Right lobe of liver (tissue), 4 donors: ENCODE measurements at regions not wholly inside any gene's neighbourhood (a gene's known extent, or its start where the extent isn't known, plus 50 kb on each side); places are given as distances from the start of the nearest gene placed in this dataset.

ENCODE experiments used
- CTCF ChIP-seq, 4 donors: fragments of 200-600 bp in 3 of 4; fragments of 450-650 bp in 1 of 4; IDR thresholded peaks; one replicate each; pipeline versions ENCODE4 v1.5.1 to v1.8.0; 2016 to 2022; ENCODE audit warnings: antibody characterized with exemption in 4 of 4, mild to moderate bottlenecking in 2 of 4
- POLR2A ChIP-seq: fragments of 450-650 bp; IDR thresholded peaks from one replicate; pipeline ENCODE4 v1.6.1; 2017; ENCODE audit warnings: antibody characterized with exemption, mild to moderate bottlenecking
- donor health status: DM: no; HTN: no; CAD: no.
- donor health status: DM: no; HTN: no; CAD: no.
- donor health status: DM: no; HTN: yes; CAD: no.

GRCh38 chr22:27434898-27435297, 366.7 kb downstream of the MN1 start:
- no peak for TF ChIP-seq CTCF (IDR thresholded peaks at IDR 0.05)
- TF ChIP-seq POLR2A, result no peak
